ENCODE measurements at regions not wholly inside any gene's neighbourhood (a gene's known extent, or its start where the extent isn't known, plus 50 kb on each side); places are given as distances from the start of the nearest gene placed in this dataset.

- no peak for DNase-seq (ENCODE audit: extremely low spot score)
- ChIA-PET CTCF (interaction anchor here (1.7 kb wide), 1 partner anchor 15 kb away, joined by 4 read pairs; no protein-coding TSS in a partner anchor), POLR2A (no interaction called here)
- TF ChIP-seq CTCF (IDR thresholded peaks at IDR 0.05; ENCODE audit: control extremely low read depth, extremely low read depth, low read depth, missing control alignments), result no peak
Measured at GRCh38 chr22:33971561-33971961, 51.3 kb upstream of the LARGE1 start.

- DNase-seq (ENCODE audit: extremely low spot score), result no peak
- ChIA-PET POLR2A (no interaction called here), CTCF (interaction anchor here (1.0 kb wide), 1 partner anchor 52 kb away, joined by 3 read pairs; no protein-coding TSS in a partner anchor)
- no peak for TF ChIP-seq CTCF (IDR thresholded peaks at IDR 0.05; ENCODE audit: control extremely low read depth, extremely low read depth, low read depth, missing control alignments)
Measured at GRCh38 chr22:33975841-33976240, 55.6 kb upstream of the LARGE1 start.

- no peak for DNase-seq (ENCODE audit: extremely low spot score)
- ChIA-PET CTCF (interaction anchor here (0.8 kb wide), 1 partner anchor 10 kb away, joined by 3 read pairs; no protein-coding TSS in a partner anchor), POLR2A (interaction anchor here (0.8 kb wide), 1 partner anchor 46 kb away, joined by 4 read pairs; no protein-coding TSS in a partner anchor)
- no peak for TF ChIP-seq CTCF (IDR thresholded peaks at IDR 0.05; ENCODE audit: control extremely low read depth, extremely low read depth, low read depth, missing control alignments)
Measured at GRCh38 chr22:33983558-33983957, 63.3 kb upstream of the LARGE1 start.

DNA sequence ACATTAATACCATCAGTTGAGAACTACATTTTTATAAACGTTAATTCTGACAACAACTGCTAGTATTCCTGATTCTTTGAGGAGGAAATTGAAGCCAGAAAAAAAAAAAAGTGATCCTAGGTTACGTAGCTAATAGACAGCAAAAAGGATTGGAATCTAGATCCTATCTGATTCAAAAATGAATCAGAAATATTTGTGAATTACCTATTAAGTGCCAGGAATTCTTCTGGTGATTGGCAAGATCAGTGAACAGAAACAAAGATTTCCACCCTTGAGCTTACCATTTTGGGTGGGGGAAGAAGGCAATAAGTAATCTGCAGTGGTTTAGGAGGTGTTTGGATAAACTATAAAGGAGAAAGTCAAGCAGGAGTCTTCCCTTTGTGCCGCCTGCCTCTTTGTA, 63.9 kb upstream of the LARGE1 start:
- DNase-seq (ENCODE audit: extremely low spot score), result no peak
- ChIA-PET CTCF (no interaction called here), POLR2A (no interaction called here)
- no peak for TF ChIP-seq CTCF (IDR thresholded peaks at IDR 0.05; ENCODE audit: control extremely low read depth, extremely low read depth, low read depth, missing control alignments)

DNA sequence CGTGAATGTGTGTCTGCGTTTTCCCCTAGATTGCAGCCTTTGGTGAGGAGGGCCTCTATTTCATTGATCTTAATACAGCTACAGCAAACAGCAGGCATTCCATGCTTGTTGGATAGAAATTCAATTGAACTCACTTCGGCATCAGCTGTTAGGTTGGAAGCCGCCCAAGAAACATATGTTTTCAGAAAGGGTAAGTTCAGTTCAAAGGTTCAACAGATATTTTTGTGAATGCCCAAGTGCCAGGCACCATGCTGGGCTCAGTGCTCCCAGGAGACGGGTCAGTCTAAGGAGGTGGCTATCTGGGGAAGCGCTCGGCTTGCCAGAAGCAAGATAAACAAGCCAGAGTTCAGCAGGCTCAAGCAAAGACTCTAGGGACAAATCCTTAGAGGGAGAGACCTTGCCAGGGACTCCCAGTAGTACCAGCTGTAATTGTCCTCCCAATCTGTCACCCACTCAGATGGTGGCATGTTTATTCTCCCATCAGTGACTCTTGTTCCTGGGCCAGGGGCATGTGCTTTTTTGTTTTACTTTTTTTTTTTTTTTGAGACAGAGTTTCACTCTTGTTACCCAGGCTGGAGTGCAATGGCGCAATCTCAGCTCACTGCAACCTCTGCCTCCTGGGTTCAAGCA, 64.5 kb upstream of the LARGE1 start:
- ChIA-PET POLR2A (no interaction called here), CTCF (no interaction called here)
- TF ChIP-seq CTCF (IDR thresholded peaks at IDR 0.05; ENCODE audit: control extremely low read depth, extremely low read depth, low read depth, missing control alignments), result no peak
- no peak for DNase-seq (ENCODE audit: extremely low spot score)

- ChIA-PET CTCF (no interaction called here), POLR2A (no interaction called here)
- DNase-seq (ENCODE audit: extremely low spot score), result no peak
- no peak for TF ChIP-seq CTCF (IDR thresholded peaks at IDR 0.05; ENCODE audit: control extremely low read depth, extremely low read depth, low read depth, missing control alignments)
Measured at GRCh38 chr22:33985506-33985905, 65.2 kb upstream of the LARGE1 start.
